ENCODE measurements at regions not wholly inside any gene's neighbourhood (a gene's known extent, or its start where the extent isn't known, plus 50 kb on each side); places are given as distances from the start of the nearest gene placed in this dataset.

DNA sequence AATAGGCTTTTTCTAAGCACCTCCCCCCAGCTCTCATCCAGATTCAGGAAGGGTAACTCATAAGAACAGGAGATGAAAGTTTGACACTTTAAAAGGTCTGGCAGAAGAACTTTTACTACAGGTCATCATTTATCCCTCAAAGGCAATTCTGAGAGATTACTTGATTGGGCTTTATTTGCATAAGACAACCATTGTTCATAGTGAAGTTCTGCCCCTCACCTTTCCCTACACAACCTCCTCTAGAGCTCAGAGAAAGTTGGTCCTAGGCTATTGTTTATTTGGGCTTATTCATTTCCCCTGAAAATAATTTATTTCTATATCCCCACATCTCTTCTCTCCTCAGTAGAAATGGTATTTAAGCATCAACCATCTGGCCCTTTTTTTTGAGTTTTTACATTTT, 568.4 kb downstream of the ZNF608 start:
- Histone ChIP-seq H3K9me3 (ENCODE audit: control extremely low read depth in 1 of 3, control insufficient read depth in 2 of 3, insufficient read depth in 1 of 3, low read length in 2 of 3) (peaks cover 0 to 3% (median 2%) of the 10 kb centered on the region in 3 donors), H3K36me3 (replicated peaks in 1 of 2; ENCODE audit: control extremely low read depth in 1 of 2, control insufficient read depth in 1 of 2, extremely low read depth in 1 of 2, insufficient read depth in 2 of 2, low read length in 1 of 2) (no peaks in the 10 kb centered on the region), H3K27ac (ENCODE audit: low read length in 2 of 2) (no peak overlapping the region), H3K9ac (ENCODE audit: low read length) (no peak overlapping the region), H3K4me2 (replicated peaks; ENCODE audit: low read depth, low read length, poor library complexity, severe bottlenecking) (no peak overlapping the region), H2AFZ (ENCODE audit: insufficient read depth, low read depth, low read length, poor library complexity, severe bottlenecking) (no peak overlapping the region), H4K20me1 (ENCODE audit: control insufficient read depth, insufficient read depth, low read length, poor library complexity, severe bottlenecking) (no peaks in the 10 kb centered on the region), H3K4me3 (ENCODE audit: control extremely low read depth in 1 of 5, extremely low read depth in 1 of 5, insufficient read depth in 1 of 5, low read depth in 2 of 5, low read length in 4 of 5) (no peak overlapping the region), H3K79me2 (ENCODE audit: control insufficient read depth, insufficient read depth, low read length) (no peaks in the 10 kb centered on the region), H3K27me3 (replicated peaks in 1 of 4; ENCODE audit: control extremely low read depth in 1 of 4, control insufficient read depth in 3 of 4, insufficient read depth in 4 of 4, low read length in 3 of 4) (no peaks in the 10 kb centered on the region), H3K4me1 (ENCODE audit: control insufficient read depth in 2 of 2, insufficient read depth in 2 of 2, low read length in 2 of 2) (no peaks in the 10 kb centered on the region)
- CTCF ChIA-PET, result no interaction called here
- H3K9me3 Mint-ChIP-seq (ENCODE audit: insufficient read depth), result peaks cover 2% of the 10 kb centered on the region
- DNase-seq (no peak), ATAC-seq (ENCODE audit: low read depth) (no peak)
- H3K4me3 Mint-ChIP-seq, result no peak overlapping the region
- POLR2A ChIA-PET, result no interaction called here
- TF ChIP-seq, protein P1, sequence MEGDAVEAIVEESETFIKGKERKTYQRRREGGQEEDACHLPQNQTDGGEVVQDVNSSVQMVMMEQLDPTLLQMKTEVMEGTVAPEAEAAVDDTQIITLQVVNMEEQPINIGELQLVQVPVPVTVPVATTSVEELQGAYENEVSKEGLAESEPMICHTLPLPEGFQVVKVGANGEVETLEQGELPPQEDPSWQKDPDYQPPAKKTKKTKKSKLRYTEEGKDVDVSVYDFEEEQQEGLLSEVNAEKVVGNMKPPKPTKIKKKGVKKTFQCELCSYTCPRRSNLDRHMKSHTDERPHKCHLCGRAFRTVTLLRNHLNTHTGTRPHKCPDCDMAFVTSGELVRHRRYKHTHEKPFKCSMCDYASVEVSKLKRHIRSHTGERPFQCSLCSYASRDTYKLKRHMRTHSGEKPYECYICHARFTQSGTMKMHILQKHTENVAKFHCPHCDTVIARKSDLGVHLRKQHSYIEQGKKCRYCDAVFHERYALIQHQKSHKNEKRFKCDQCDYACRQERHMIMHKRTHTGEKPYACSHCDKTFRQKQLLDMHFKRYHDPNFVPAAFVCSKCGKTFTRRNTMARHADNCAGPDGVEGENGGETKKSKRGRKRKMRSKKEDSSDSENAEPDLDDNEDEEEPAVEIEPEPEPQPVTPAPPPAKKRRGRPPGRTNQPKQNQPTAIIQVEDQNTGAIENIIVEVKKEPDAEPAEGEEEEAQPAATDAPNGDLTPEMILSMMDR (IDR thresholded peaks at IDR 0.05), result no peak
- no peak for TF ChIP-seq EZH2 (IDR thresholded peaks at IDR 0.05; ENCODE audit: borderline replicate concordance, insufficient read depth, low read depth, low read length, poor library complexity, severe bottlenecking)
- peaks cover 7% of the 10 kb centered on the region for H3K4me1 Mint-ChIP-seq
- H3K27me3 Mint-ChIP-seq, result no peaks in the 10 kb centered on the region
- no peak overlapping the region for H3K27ac Mint-ChIP-seq
- intact Hi-C loops (cut with micrococcal nuclease), result no loop called here

DNA sequence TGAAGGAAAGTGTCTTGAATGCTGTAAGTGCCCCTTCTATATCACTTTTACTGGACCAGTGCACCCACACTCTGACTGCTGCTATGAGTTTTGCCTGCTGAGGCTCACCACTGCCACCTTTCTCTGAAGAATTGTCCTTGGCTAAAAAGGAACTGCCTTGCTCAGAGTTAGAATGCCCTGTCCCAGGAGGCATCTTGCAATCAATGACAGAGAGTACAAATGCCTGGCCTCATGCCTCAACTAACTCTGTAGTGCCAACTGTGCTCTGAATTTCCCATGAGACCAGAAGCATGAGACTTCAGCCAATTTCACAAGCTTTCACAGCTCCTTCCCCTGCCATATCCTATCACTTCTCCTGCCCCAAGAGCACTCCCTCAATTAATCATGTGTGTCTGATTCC, 569.7 kb downstream of the ZNF608 start:
- no peak overlapping the region for H3K27ac ChIP-seq (ENCODE audit: low read length in 2 of 2)
- H2AFZ ChIP-seq (ENCODE audit: insufficient read depth, low read depth, low read length, poor library complexity, severe bottlenecking), result no peak overlapping the region
- peaks cover 13% of the 10 kb centered on the region for H3K9me3 Mint-ChIP-seq (ENCODE audit: insufficient read depth)
- ChIA-PET POLR2A (no interaction called here), CTCF (no interaction called here)
- H3K4me1 ChIP-seq (ENCODE audit: control insufficient read depth in 2 of 2, insufficient read depth in 2 of 2, low read length in 2 of 2), result no peaks in the 10 kb centered on the region
- no peak overlapping the region for H3K9ac ChIP-seq (ENCODE audit: low read length)
- H3K36me3 ChIP-seq (replicated peaks in 1 of 2; ENCODE audit: control extremely low read depth in 1 of 2, control insufficient read depth in 1 of 2, extremely low read depth in 1 of 2, insufficient read depth in 2 of 2, low read length in 1 of 2), result no peaks in the 10 kb centered on the region
- H3K27me3 ChIP-seq (replicated peaks in 1 of 4; ENCODE audit: control extremely low read depth in 1 of 4, control insufficient read depth in 3 of 4, insufficient read depth in 4 of 4, low read length in 3 of 4), result no peaks in the 10 kb centered on the region
- H3K4me1 Mint-ChIP-seq, result peaks cover 7% of the 10 kb centered on the region
- no peak overlapping the region for H3K4me3 ChIP-seq (ENCODE audit: control extremely low read depth in 1 of 5, extremely low read depth in 1 of 5, insufficient read depth in 1 of 5, low read depth in 2 of 5, low read length in 4 of 5)
- ATAC-seq (ENCODE audit: low read depth) (no peak), DNase-seq (no peak)
- no peak overlapping the region for H3K27ac Mint-ChIP-seq
- H4K20me1 ChIP-seq (ENCODE audit: control insufficient read depth, insufficient read depth, low read length, poor library complexity, severe bottlenecking), result no peaks in the 10 kb centered on the region
- intact Hi-C loops (cut with micrococcal nuclease), result no loop called here
- H3K4me2 ChIP-seq (replicated peaks; ENCODE audit: low read depth, low read length, poor library complexity, severe bottlenecking), result no peak overlapping the region
- H3K27me3 Mint-ChIP-seq, result no peaks in the 10 kb centered on the region
- H3K4me3 Mint-ChIP-seq, result no peak overlapping the region
- H3K9me3 ChIP-seq (ENCODE audit: control extremely low read depth in 1 of 3, control insufficient read depth in 2 of 3, insufficient read depth in 1 of 3, low read length in 2 of 3), result peaks cover 0 to 11% (median 3%) of the 10 kb centered on the region in 3 donors
- no peaks in the 10 kb centered on the region for H3K79me2 ChIP-seq (ENCODE audit: control insufficient read depth, insufficient read depth, low read length)
- TF ChIP-seq, protein P1 (IDR thresholded peaks at IDR 0.05), result no peak
- no peak for TF ChIP-seq EZH2 (IDR thresholded peaks at IDR 0.05; ENCODE audit: borderline replicate concordance, insufficient read depth, low read depth, low read length, poor library complexity, severe bottlenecking)
